ENCODE measurements at regions not wholly inside any gene's neighbourhood (a gene's known extent, or its start where the extent isn't known, plus 50 kb on each side); places are given as distances from the start of the nearest gene placed in this dataset.

DNA sequence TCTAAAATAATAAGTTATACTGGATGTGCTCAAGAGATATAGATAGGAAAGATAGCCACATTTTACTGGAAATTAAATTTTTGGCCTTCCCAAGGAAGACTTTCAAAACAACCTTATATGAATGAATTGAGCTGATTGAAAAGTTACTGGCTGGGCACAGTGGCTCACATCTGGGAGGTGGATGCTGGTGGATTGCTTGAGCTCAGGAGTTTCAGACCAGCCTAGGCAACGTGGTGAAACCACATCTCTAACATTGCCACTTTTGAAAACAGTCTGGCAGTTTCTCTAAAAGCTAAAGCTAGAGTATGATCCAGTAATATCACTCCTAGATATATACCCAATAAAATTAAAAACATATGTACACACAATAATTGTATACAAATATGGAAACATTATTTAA is 231.4 kb upstream of the POU1F1 start:
- TF ChIP-seq CTCF (IDR thresholded peaks at IDR 0.05 in 4 of 5, conservative IDR thresholded peaks at IDR 0.05 in 1 of 5) (no peak), POLR2A (IDR thresholded peaks at IDR 0.05) (no peak)

Data from gastrocnemius medialis (tissue), 4 donors.